GM04503 (cell line): ENCODE measurements at regions not wholly inside any gene's neighbourhood (a gene's known extent, or its start where the extent isn't known, plus 50 kb on each side); places are given as distances from the start of the nearest gene placed in this dataset.
A peak's percentile ranks its signal among the peaks of the same experiment; 100 is the strongest.
"Not testable (repeated sequence)": the region's sequence is repeated elsewhere in the genome, so short reads cannot be mapped to it uniquely, and the experiment has no call there.

ENCODE experiments used
- DNase-seq: peaks from one replicate; pipeline ENCODE4 v3.0.0-alpha.2; 2012; ENCODE audit warnings: low read depth

DNA sequence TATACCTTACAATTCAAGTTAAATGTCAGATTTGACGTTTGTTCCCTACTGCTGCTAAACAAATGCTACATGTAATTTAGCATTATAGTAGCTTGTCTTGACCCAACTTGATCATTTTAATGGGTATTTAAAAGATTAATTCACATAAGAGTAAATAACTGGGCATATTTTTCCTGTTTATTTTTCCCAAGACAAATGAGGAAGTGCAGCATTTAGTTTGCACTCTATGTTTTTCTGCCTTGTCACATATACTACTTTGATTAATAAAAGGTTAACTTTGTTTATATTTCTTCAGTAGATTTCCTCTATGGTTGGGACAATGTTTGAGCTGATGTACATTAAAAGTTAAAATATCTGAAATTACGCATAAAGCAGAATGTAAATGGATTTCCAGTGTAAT lies 641.8 kb downstream of the PRR16 start:
- DNase-seq = no peak

DNA sequence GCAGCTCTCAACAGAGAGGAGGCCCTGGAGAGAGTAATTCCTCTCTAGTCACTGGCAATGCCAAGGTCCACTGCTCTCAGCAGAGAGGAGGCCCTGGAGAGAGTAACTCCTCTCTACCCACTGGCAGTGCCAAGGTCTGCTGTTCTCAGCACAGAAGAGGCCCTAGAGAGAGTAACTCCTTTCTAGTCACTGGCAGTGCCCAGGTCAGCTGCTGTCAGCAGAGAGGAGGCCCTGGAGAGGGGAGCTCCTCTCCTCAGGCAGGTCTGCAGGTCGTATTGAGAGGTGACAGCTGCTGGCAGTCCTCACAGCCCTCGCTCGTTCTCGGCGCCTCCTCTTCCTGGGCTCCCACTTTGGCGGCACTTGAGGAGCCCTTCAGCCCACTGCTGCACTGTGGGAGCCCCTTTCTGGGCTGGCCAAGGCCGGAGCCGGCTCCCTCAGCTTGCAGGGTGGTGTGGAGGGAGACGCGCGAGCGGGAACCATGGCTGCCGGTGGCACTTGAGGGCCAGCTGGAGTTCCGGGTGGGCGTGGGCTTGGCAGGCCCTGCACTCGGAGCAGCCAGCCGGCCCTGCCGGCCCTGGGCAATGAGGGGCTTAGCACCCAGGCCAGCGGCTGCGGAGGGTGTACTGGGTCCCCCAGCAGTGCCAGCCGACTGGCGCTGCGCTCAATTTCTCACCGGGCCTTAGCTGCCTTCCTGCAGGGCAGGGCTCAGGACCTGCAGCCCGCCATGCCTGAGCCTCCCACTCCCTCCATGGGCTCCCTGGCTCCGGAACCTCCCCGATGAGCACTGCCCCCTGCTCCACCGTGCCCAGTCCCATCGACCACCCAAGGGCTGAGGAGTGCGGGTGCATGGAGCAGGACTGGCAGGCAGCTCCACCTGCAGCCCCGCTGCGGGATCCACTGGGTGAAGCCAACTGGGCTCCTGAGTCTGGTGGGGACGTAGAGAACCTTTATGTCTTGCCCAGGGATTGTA lies 642.9 kb downstream of the PRR16 start:
- DNase-seq = not testable (repeated sequence)

DNA sequence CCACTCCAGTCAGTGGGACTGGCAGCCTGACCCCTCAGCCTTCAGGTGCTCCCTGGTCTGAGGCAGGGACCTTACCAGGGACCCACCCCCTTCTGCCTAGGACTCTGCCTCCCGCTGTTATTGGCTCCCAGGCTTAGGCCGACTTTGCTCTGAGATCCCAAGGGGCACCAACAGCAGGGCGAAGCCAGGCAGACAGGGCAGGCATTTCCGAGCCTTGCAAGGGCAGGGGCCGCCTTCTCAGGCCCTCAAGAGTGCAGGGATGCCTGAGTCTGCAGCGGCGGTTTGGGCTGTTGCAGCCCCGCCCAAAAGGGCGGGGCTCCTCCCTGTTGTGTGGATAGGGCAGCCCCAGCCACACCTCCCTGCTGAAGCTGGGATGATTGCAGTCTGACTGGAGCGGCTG lies 644.6 kb downstream of the PRR16 start:
- no peak for DNase-seq

DNA sequence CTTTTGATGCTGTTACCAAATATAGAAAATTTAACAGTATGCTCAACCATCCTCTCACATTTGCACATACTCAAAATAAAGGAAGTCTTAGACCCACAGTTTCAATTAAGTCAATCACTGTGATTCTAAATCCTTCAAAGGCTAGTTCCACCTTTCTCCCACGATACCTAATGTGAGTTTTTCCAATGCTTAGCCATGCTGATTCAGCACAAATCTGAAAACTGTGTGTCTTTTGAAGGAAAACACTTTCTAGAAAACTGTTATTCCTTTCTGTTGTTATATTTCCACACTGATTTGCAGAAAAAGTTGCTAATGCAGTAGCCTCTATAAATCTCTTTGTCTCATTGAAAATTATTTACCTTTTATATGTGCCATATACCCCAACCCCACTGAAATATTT lies 645.7 kb downstream of the PRR16 start:
- DNase-seq = no peak

DNA sequence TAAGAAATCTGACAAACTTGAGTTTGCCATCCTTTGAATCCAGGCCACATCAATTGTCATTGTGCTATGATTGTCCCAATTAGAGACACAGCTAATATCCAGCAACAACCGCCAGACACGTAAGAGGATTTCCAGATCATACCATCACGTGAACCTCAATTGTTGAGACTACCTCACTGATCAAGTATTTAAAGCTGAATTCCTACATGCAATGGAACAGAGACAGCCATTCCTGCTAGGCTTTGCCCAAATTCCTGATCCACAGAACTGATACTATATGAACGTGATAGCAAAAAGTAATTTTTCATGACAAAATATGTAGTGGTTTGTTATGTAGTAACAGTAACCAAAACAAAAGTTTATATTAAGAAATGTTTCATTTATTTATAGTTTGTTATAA lies 657.7 kb downstream of the PRR16 start:
- DNase-seq = no peak

DNA sequence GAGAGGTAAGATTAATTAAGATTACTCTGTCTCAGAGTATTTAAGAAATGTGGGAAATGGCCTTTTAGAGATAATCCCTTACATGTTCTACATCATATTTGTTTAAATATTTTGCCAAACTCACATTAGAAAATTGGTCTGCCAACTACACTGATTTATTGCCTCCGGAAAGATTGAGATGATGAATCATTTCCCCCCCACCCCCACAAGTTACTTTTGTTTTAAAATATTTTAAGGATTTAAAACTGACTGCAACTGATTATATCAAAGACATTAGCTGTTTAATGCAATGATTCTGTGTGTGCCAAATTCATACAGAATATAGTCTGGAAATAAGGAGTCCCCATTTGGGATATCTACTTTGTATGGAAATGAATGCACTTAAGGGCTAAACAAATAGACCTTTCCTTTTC lies 674.4 kb downstream of the PRR16 start:
- no peak for DNase-seq

DNA sequence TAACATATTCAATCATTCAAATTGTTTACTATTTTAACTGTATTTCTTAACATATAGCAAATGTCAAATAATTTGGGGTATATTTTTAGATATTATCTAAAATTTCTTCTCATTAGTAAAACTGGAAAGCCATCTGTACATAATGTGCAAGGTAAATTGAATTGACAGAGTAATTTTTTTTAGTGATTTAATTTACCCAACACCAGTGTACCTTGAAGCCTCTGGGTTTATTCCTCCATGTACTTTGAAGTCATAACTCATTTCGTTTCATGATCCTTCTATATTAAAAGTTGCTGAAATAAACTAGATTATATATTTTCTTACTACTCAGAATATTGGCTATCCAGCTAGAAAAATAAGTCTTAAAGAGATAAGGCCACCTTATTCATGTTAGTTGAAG lies 674.9 kb downstream of the PRR16 start:
- DNase-seq = no peak

DNA sequence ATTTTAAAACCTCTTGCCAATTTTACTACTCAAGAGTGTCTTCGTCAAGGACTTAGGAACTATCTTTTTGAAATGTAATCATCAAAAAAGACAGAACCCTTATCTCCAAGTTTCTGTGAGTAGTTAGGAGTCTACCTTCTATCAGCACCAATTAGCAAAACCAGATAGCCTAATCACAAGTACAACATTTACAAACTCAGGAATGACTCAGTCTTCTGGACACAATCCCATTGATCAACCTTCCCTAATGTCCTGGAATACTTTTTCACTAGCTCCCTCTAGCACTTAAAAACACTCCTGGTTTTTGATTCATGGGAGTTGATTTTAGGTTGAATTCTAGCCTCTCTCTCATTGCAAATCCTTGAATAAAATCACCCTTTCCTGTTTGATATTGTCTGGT lies 680.7 kb downstream of the PRR16 start:
- DNase-seq = no peak

DNA sequence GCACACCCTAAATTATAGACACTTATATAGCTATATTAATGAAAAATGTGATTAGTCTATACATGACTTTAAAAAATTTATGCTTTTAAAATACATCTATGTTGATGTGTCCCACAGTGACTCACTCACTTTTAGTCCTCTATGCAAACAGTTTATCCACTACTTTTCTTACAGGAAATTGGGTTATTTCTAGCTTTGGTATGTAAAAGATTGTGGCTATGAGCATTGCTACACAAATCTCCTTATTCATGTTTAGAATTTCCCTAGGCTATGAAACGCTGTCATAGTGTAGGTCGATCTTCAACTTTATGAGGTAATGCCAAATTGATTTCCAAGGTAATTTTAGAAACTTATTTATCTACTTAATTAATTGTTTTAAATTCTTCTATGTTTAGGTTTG lies 687.4 kb downstream of the PRR16 start:
- no peak for DNase-seq

DNA sequence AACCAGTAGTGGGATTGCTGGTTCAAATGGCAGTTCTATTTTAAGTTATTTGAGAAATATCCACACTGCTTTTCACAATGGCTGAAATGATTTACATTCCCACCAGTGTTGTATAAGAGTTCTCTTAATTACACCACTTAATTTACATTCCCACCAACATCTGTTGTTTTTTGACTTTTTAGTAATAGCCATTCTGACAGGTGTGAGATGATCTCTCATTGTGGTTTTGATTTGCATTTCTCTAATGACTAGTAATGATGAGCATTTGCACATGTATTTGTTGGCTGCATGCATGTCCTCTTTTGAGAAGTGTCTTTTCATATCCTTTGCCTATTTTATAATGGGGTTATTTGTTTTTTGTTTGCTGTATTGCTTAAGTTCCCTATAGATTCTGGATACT lies 688.3 kb downstream of the PRR16 start:
- no peak for DNase-seq

DNA sequence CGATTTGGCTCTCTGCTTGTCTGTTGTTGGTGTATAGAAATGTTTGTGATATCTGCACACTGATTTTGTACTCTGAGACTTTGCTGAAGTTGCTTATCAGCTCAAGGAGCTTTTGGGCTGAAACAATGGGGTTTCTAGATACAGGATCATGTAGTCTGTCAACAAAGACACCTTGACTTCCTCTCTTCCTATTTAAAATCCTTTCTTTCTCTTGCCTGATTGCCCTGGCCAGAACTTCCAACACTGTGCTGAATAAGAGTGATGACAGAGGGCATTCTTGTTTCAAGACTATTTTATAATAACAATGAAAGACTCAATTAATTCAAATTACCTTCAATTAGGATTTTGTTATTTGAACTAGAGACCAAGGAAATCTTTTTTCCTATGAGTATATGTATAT lies 692.5 kb downstream of the PRR16 start:
- no peak for DNase-seq

DNA sequence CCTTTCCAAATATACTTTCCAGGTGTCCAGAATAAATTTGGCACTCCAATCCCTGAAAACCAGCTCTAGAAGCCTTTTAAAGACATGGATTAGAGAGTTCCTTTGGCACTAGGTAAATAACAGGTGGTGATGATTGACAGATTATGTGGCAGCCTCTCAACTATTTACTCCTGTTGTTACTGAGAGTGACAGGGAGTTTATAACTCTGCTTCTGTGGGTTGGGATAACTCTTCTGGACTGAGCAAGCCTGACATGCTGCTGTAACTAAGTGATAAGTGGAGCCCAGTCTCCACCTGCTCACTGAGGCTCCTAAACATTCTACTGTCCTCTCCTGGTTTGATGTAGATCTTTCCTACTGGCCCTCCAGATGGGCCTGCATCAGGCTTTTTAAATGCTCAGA lies 693.2 kb upstream of the FTMT start:
- DNase-seq = no peak

DNA sequence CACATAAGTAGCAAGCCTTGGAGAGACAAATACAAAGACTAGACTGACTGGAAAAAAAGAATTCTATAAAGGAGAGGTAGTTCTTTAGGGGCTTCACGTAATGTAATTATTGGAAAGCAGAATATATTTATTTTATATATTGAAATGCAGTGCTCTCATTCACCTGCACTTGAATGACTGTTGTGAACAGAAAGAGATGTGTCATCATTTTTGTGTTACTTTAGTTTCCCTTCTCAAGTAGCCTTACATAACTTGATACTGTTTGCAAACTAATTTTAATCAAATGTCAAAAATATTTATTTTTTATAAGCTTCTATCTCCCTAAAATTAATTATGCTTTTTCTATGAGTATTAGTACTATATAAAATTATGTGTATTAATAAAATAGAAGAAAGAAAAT lies 691.1 kb upstream of the FTMT start:
- no peak for DNase-seq

DNA sequence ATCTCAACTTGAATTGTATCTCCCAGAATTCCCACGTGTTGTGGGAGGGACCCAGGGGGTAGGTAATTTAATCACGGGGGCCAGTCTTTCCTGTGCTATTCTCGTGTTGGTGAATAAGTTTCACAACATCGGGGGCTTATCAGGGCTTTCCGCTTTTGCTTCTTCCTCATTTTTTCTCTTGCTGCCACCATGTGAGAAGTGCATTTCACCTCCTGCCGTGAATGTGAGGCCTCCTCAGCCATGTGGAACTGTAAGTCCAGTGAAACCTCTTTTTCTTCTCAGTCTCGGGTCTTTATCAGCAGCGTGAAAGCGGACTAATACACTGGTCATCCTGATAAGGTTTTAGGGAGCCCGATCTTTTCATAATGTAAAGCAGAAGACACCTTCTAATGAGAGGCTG lies 687.0 kb upstream of the FTMT start:
- DNase-seq = no peak

DNA sequence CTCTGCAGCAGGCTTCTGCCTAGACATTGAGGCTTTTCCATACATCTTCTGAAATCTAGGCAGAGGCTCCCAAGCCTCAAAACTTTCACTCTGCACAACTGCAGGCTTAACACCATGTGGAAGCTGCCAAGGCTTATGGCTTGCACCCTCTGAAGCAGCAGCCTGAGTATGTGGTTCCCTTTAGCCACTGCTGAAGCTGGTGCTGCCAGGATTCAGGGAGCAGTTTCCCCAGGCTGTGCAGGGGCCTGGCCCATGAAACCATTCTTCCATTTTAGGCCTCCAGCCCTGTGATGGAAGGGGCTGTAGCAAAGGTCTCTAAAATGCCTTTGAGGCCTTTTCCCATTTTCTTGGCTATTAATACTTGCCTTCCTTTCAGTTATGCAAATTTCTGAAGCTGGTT lies 680.3 kb upstream of the FTMT start:
- DNase-seq = no peak

DNA sequence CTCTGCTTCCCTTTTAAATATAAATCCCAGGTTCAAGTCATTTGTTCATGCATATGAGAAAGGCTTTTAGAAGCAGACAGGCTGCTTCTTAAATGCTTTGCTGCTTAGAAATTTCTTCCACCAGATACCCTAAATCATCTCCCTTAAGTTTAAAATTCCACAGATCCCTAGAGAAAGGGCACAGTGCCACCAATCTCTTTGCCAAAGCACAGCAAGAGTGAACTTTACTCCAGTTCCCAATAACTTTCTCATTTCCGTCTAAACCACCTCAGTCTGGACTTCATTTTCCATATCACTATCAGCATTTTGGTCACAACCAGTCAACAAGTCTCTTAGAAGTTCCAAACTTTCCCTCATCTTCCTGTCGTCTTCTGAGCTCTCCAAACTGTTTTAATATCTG lies 679.8 kb upstream of the FTMT start:
- no peak for DNase-seq

DNA sequence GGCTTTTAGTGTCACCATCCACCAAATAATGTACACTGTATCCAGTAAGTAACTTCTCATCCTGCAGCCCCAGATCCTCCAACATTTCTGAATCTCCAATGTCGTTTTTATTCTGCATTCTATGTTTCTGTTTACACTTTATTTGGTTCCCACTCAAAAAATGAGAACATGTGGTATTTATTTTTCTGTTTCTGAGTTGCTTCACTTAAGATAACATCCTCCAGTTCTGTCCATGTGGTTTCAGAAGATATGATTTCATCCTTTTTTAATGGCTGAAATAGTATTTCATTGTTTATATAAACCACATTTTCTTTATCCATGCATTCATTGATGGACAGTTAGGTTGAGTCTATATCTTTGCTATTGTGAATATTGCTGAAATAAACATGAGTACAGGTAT lies 677.3 kb upstream of the FTMT start:
- no peak for DNase-seq

DNA sequence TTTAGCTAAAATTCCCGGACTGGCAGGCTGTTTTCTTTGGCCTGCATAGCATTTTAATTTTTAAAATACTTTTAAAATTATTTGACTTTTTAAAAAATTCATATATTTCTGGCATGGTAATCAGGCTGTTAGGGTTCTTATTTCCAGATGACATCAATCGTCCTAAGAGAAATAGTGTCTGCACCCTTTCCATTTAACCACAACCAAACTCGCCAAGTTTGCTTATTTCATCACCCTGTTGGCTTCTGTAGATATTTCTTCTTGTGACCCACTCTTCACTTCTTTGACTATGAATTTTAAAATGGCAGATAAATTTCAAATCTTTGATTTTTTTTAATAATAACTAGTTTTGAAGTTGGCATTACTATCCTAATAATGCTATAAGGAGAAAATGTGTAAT lies 675.7 kb upstream of the FTMT start:
- no peak for DNase-seq

DNA sequence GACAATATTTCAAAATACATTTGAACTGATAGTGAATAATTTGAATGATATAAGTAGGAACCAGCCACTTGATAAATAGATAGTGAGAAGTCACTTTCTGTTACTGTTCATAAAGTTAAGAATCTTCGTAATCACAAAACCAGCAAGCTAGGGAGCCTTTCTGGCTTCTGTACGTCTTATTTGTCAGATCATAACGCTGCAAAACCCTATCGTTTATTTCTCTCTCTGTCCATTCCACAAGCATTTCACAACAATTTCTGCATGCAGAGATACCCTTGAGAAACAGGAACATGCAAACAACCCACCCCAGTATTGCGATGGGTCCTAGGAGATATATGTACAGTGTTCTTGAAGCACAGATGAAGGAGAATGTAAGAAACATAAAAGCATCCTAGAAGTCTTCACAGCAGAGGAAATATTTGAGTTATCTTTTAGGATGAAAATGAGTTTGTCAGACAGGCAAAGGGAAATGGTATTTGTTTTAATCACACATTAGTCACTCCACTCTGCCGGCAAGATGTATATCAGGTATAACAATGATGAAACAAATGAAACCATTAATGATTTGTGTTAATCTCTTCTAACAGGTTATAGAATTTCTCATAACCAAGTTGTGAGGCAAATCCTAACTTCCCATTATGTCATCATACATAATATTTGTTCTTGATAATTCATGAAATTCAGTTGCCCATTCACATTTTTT lies 668.7 kb upstream of the FTMT start:
- no peak for DNase-seq

DNA sequence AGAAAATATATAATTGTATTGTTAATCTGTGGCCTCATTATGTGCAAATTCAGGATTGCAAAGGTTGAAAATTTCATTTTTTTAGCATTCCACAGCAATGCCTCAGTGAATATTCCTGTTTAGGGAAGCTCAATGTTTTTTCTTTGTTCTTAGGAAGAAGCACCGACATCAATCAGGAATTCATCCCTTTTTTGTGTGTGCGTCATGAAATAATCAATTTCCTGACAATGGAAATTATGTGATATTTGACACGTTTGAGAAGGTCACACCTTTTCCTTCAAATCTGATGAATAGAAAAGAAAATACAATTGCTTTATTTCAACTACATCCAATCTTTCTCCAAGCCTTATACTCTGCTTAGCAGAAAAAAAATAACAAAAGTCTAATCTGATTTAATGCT lies 662.8 kb upstream of the FTMT start:
- DNase-seq = no peak

DNA sequence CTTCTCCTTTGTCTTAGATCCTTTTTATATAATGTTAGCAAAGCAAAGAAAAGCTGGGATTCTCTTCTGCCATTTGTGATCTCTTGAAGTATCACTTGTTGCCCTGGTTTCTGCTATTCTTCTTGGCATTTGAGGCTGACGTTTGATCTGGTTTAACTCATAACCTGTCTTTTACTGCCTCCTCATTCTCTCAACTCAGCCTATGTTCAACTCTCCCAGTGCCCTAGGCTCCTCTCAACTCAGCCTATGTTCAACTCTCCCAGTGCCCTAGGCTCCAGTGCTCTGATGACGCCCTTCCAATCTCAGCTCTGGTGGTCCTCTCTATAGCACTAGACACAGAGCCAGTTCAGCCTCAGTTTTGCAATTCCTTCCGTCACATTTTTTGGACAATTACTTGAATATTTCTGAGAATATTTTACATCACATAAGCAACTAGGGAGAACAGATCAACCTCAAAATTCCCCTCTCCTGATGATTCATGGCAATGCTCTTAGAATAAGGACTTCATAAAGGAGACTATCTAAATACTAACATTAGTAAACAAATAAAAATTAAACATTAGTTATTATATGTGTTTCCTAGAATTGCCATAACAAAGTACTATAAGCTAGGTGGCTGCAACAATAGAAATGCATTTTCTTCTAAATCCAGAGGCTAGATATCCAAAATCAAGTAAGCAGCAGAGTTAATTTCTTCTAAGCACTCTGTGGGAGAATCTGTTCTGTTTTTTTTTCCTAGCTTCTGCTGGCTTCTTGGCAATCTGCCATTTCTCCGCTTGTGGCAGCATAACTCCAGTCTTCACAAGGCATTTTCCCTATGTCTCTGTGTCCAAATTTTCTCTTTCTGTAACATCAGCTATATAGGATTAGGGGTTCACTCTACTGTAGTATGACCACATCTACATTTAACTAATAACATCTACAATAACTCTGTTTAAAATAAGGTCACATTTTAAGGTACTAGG lies 662.1 kb upstream of the FTMT start:
- no peak for DNase-seq

DNA sequence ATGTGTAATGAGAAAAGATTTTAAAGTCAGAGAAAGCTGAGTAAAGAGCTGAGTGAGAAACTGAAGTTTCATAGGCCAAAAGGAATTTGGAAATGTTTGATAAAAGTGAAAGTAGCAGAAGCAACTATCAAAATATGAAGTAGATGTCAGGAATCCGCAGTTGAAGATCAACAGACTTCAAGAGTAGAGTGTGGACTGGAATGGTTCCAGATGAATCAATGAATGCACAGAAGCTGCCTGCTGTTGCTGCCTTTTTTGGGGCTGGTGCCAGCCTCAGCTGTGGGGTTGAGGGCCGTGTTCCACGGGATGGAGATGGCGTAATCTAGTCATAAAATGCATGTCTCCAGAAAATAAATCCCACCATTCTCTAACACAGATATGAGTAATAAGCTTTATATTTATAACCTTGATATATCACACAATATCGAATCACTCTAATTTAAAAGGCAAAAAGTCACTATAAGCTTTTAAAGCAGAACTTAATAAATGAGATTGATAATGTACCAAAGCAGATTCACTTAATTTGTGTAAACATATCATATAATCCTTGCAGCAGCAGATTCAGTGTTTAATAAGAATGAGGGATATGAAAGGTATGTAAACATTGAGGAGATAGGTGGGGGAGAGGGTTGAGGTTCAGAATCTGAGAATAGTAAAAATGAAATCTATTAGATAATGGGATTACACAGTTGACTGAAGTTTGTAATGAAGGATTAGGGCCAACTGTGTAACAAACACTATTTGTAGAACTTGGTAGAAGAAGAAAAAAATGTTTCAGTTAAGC lies 652.3 kb upstream of the FTMT start:
- DNase-seq = peak; percentile 13
